GM21360 (cell line): ENCODE measurements at regions not wholly inside any gene's neighbourhood (a gene's known extent, or its start where the extent isn't known, plus 50 kb on each side); places are given as distances from the start of the nearest gene placed in this dataset.
"Not testable (repeated sequence)": the region's sequence is repeated elsewhere in the genome, so short reads cannot be mapped to it uniquely, and the experiment has no call there.

ENCODE experiments used
- ATAC-seq: cut with Tn5 transposase; IDR thresholded peaks from one replicate; pipeline ENCODE4 v1.9.1; 2021; ENCODE audit warnings: mild to moderate bottlenecking, moderate library complexity; ENCODE audit not compliant: unreplicated experiment

DNA sequence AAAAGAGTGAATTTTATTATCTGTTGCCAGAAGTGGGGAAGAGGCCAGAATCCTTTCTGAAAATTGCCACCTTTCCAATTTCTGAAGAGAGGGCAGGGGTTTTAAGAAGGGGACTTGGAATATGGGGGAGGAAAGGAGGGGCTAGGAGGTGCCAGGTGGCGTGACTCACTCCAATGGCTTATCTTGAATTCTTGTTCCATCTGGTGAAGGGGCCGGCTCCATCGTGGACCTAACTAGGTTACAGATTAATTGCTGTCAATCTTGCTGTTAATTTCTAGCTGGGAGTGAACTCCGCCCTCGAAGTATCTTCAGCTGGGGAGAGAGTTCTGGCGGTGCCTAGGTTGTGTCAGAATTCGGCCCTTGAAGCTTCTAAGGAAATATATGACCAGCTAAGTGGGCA is 138.7 kb downstream of the YTHDC2 start:
- ATAC-seq, result no peak

DNA sequence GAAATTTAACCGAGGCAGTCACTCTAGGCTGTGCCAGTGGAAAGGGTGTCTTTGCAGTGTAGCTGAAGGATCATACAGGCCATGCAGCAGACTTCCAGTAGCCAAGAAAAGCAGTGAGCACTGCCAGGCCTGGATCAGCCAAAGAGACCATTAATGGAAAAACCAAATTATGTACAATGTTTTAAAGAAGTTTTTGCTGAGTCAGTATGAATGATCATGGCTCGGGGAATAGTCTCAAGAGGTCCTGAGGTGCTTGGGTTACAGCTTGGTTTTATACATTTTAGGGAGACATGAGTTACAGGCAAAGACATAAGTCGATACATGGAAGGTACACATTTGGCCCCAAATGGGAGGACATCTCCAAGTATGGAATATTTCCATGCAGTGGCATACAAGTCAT is 141.3 kb downstream of the YTHDC2 start:
- no peak for ATAC-seq

GRCh38 chr5:113660206-113660605 is 146.7 kb downstream of the YTHDC2 start:
- no peak for ATAC-seq

GRCh38 chr5:113660706-113661250 is 147.3 kb downstream of the YTHDC2 start:
- ATAC-seq, result no peak

- ATAC-seq, result peak; percentile 72
These were observed 150.5 kb downstream of the YTHDC2 start for GRCh38 chr5:113663879-113664541.

- no peak for ATAC-seq
These were observed 159.5 kb downstream of the YTHDC2 start for GRCh38 chr5:113673041-113673440.

- ATAC-seq, result no peak
These were observed 161.7 kb downstream of the YTHDC2 start for GRCh38 chr5:113675166-113675565.

DNA sequence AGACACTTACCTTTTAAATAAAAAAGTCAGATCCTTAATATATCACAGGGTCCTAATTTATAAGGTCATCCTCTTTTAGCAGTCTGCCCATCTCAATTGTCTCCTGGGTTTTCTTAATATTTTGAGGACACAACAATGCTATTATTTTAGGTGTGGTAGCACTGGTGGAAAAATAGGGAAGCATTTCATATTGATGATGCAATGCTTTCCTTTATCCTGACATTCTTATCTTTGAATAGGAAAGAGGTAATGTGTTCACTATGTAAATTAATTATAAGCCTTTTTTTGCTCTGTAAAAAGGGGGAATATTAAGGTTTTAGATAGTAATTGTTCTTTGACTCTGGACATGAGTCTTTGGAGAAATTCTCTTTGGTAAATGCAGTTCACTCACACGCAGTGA is 164.7 kb downstream of the YTHDC2 start:
- no peak for ATAC-seq

DNA sequence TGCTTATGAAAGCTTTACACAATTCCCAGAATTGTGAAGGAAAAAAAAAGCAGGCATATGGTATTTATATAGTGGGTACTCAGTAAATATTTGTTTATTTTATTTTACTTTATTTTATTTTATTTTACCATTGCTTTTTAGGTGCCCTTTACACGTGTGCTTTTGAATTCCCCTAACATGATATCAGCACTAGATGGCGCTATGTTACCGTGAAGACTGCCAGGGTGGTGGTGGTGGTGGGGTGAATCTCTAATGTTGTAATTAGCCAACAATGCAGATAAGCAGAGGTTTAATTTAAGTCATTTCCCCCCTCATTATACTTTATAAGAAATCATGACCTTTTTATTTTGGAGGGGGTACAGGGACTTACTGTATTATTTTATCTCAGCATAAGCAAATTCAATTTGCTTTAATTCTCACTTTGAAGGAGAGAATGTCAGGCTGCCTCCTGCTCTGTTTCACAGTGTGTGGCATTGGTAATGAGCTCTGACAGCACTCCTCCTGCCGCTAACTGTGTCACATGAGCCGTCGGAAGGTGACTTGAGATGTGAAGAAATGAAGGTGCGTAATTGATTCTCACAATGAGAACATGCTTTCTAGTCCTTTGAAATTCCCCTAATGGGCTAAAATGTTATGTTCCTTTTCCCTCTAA is 165.6 kb downstream of the YTHDC2 start:
- ATAC-seq, result peak; percentile 66

GRCh38 chr5:113680534-113680933 is 167.0 kb downstream of the YTHDC2 start:
- no peak for ATAC-seq

GRCh38 chr5:113682497-113683136 is 169.1 kb downstream of the YTHDC2 start:
- no peak for ATAC-seq

DNA sequence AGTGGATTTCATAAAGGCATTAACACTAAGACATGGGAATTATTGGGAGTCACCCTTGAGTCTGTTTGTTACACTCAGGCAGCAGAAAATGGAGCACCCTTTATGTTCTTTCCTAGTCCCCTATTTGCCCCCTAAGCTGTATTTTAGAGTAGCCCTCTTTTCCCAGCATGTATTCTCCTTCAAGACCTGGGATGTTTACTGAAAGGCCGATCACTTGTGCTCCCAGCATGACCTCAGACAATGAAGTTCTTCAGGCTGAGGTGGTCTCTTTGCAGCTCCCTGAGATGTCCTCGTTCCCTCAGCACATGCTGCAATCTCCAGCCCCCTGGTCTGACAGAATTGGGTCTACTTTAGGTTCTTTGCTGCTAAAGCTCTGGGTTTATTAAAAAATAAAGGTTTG is 169.7 kb downstream of the YTHDC2 start:
- ATAC-seq, result no peak

GRCh38 chr5:113686599-113686998 is 173.1 kb downstream of the YTHDC2 start:
- ATAC-seq, result no peak

GRCh38 chr5:113689647-113690046 is 176.2 kb downstream of the YTHDC2 start:
- no peak for ATAC-seq

DNA sequence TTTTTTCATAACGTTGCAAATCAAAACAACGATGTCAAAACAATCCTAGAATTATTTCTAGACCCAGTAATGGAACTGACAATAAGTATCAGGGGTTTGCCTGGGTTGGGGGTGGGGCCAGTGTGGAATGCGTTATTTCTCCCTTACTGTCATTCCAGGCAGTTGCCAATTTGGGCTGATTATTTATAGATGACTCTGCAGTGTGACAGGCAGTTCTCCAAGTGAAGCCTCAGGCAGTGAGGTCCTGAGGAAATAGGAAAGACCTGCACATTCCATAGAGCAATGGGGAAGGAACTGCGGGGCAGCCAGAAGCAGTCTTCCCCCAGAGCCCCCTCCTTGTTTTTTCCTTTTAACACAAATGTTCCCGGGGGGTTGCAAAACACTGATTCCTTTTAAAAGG is 179.0 kb downstream of the YTHDC2 start:
- ATAC-seq, result no peak

DNA sequence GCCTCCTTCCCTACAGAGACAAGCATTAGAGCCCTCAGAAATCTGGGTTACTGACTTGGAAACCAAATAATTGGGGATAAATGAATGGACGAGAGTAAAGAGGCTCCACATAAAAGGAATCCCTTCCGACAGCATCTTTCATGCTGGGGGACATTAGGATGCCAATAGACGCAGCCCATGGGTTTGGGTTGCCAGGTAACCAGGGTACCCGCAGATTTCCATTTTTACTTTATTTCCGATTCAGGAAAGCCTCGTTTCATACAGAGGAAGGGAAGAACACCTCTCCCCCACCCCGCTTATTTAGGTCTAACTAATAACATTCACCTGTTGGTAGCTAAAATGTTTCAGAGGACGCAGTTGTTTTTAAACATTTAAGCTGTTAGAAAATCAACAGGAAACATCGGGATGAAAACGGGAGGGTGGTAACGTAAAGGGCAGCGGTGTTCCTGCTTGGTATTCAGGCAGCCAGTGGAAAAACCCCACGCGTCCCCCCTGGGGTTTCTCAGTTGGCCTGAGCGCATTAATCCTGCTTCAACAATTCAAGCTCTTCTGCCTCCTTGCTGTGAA is 179.5 kb downstream of the YTHDC2 start:
- no peak for ATAC-seq

DNA sequence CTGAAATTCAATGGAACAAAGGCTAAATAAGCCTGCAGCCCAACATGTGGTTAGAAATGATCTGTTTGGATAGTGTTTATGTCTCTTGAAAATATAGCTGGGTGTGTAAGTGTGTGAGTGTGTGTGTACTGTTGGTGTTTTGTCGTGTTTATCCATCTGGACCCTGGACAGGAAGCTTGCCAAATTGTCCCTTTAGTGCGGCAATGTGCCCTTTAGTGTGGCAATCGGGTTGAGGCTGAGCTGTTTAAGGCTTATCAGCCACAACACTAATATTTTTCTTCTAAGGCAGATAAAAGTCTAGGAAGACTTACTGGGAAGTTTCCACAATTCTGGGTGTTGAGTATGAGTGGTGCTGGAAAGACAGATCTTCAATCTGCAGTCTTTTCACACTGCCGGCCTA is 180.2 kb downstream of the YTHDC2 start:
- ATAC-seq, result no peak

GRCh38 chr5:113694576-113694975 is 181.1 kb downstream of the YTHDC2 start:
- no peak for ATAC-seq

GRCh38 chr5:113703266-113703665 is 189.8 kb downstream of the YTHDC2 start:
- ATAC-seq, result no peak

DNA sequence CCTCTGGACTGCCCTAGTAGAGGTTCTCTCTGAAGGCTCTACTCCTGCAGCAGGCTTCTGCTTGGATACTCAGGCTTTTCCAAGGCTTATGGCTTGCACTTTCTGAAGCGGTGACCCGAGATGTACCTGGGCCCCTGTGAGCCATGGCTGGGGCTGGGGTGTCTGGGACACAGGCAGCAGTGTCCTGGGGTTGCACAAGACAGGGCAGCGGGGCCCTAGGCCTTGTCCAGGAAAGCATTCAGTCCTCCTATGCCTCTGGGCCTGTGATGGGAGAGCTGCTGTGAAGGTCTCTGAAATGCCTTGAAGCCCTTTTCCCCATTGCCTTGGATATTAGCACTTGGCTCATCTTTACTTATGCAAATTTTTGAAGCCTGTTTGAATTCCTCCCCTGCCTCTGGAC is 192.2 kb downstream of the YTHDC2 start:
- no peak for ATAC-seq

GRCh38 chr5:113713051-113713450 is 199.6 kb downstream of the YTHDC2 start:
- no peak for ATAC-seq

DNA sequence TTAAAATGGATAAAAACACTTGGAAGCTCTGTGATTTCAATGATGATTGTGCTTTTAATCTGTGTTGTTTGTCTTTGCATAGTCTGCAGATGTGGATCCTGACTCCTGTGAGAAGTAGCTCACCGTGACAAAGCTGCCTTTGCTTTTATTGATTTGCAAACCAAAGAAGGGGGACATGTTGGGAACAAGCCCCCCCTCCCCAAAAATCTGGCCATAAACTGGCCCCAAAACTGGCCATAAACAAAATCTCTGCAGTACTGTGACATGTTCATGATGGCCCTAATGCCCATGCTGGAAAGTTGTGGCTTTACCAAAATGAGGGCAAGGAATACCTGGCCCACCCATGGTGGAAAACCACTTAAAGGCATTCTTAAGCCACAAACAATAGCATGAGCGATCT is 202.4 kb downstream of the YTHDC2 start:
- not testable (repeated sequence) for ATAC-seq
